OCI-LY1 (cell line): ENCODE measurements at regions not wholly inside any gene's neighbourhood (a gene's known extent, or its start where the extent isn't known, plus 50 kb on each side); places are given as distances from the start of the nearest gene placed in this dataset.

Experiments
- EZH2 ChIP-seq: fragments of 200-600 bp; sonication (generic), shearing (Covaris generic); IDR thresholded peaks from 2 replicates; pipeline ENCODE4 v1.8.0; 2017; ENCODE audit warnings: borderline replicate concordance, mixed run types, mild to moderate bottlenecking, antibody characterized with exemption, low read length, moderate library complexity, mixed read lengths
- TF ChIP-seq, protein P1 (sequence below): fragments of 200-600 bp; sonication (generic), shearing (Covaris generic); IDR thresholded peaks from 2 replicates; pipeline ENCODE4 v1.5.1; 2017; ENCODE audit warnings: mild to moderate bottlenecking, antibody characterized with exemption, low read length, moderate library complexity, mixed read lengths

DNA sequence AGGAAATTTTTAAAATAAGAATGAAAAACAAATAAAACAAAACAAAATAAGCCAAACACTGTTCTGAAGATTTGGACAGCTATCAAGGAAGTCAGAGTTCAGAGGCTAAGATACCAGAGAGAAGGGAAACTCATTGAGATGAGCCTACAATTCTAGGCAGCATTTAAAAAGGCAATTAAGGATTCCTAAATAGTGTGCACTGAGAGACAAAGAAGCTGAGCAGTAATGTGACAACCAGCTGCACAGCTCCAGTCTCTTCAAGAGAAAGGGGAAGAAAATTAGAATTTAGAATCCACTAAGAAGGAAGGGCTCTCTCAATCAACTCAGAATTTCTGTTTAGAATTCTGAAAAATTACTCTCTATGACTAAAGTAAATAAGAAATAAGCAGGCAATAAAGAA is 246.7 kb upstream of the COX7C start:
- TF ChIP-seq, protein P1, sequence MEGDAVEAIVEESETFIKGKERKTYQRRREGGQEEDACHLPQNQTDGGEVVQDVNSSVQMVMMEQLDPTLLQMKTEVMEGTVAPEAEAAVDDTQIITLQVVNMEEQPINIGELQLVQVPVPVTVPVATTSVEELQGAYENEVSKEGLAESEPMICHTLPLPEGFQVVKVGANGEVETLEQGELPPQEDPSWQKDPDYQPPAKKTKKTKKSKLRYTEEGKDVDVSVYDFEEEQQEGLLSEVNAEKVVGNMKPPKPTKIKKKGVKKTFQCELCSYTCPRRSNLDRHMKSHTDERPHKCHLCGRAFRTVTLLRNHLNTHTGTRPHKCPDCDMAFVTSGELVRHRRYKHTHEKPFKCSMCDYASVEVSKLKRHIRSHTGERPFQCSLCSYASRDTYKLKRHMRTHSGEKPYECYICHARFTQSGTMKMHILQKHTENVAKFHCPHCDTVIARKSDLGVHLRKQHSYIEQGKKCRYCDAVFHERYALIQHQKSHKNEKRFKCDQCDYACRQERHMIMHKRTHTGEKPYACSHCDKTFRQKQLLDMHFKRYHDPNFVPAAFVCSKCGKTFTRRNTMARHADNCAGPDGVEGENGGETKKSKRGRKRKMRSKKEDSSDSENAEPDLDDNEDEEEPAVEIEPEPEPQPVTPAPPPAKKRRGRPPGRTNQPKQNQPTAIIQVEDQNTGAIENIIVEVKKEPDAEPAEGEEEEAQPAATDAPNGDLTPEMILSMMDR: no peak
- no peak for TF ChIP-seq EZH2
